ENCODE measurements at regions not wholly inside any gene's neighbourhood (a gene's known extent, or its start where the extent isn't known, plus 50 kb on each side); places are given as distances from the start of the nearest gene placed in this dataset.
"Not testable (repeated sequence)": the region's sequence is repeated elsewhere in the genome, so short reads cannot be mapped to it uniquely, and the experiment has no call there.

- no peak for DNase-seq (ENCODE audit: low read depth)
Observed at GRCh38 chr6:16824845-16825685, 63.8 kb upstream of the ATXN1 start.

- no peak for DNase-seq (ENCODE audit: low read depth)
Observed at GRCh38 chr6:16823718-16824352, 62.6 kb upstream of the ATXN1 start.

GRCh38 chr6:16822975-16823717, 61.9 kb upstream of the ATXN1 start:
- no peak for DNase-seq (ENCODE audit: low read depth)

- DNase-seq (ENCODE audit: low read depth): no peak
Observed at GRCh38 chr6:16822529-16822928, 61.3 kb upstream of the ATXN1 start.

- DNase-seq (ENCODE audit: low read depth): no peak
Observed at GRCh38 chr6:16821834-16822264, 60.6 kb upstream of the ATXN1 start.

GRCh38 chr6:16820262-16820661, 59.0 kb upstream of the ATXN1 start:
- DNase-seq (ENCODE audit: low read depth): not testable (repeated sequence)

- DNase-seq (ENCODE audit: low read depth): no peak
Observed at GRCh38 chr6:16819752-16820151, 58.5 kb upstream of the ATXN1 start.

- DNase-seq (ENCODE audit: low read depth): no peak
Observed at GRCh38 chr6:16818992-16819626, 57.8 kb upstream of the ATXN1 start.

- no peak for DNase-seq (ENCODE audit: low read depth)
Observed at GRCh38 chr6:16817594-16817993, 56.3 kb upstream of the ATXN1 start.

- DNase-seq (ENCODE audit: low read depth): no peak
Observed at GRCh38 chr6:16816891-16817290, 55.6 kb upstream of the ATXN1 start.

- DNase-seq (ENCODE audit: low read depth): no peak
Observed at GRCh38 chr6:16812993-16813392, 51.7 kb upstream of the ATXN1 start.

GRCh38 chr6:16811277-16811979, 50.2 kb upstream of the ATXN1 start:
- no peak for DNase-seq (ENCODE audit: low read depth)

All from non-pigmented ciliary epithelial cell (primary cell).